ENCODE measurements at regions not wholly inside any gene's neighbourhood (a gene's known extent, or its start where the extent isn't known, plus 50 kb on each side); places are given as distances from the start of the nearest gene placed in this dataset.

- Histone ChIP-seq H3K4me2 (ENCODE audit: control insufficient read depth, extremely low read depth, insufficient read depth, low read depth, low read length) (no peak overlapping the region), H3K9me3 (ENCODE audit: control insufficient read depth, low read depth, low read length) (peaks cover 1% of the 10 kb centered on the region), H3K4me1 (ENCODE audit: control insufficient read depth, extremely low read depth, insufficient read depth, low read length) (no peaks in the 10 kb centered on the region), H3K36me3 (ENCODE audit: control insufficient read depth in 2 of 2, extremely low read depth in 1 of 2, insufficient read depth in 2 of 2, low read length in 2 of 2) (no peaks in the 10 kb centered on the region), H3K4me3 (ENCODE audit: control insufficient read depth in 2 of 3, extremely low read depth in 1 of 3, insufficient read depth in 2 of 3, low read depth in 1 of 3, low read length in 3 of 3) (no peak overlapping the region), H2AFZ (ENCODE audit: control insufficient read depth, low read length) (no peak overlapping the region), H4K20me1 (ENCODE audit: control insufficient read depth, extremely low read depth, insufficient read depth, low read length) (no peaks in the 10 kb centered on the region), H3K9me1 (ENCODE audit: control insufficient read depth, extremely low read depth, insufficient read depth, low read length) (no peaks in the 10 kb centered on the region), H3K79me2 (ENCODE audit: control insufficient read depth, insufficient read depth, low read length) (no peaks in the 10 kb centered on the region), H3K27me3 (ENCODE audit: control insufficient read depth, extremely low read depth, insufficient read depth, low read length) (no peaks in the 10 kb centered on the region), H3K9ac (ENCODE audit: control insufficient read depth, extremely low read depth, insufficient read depth, low read length) (no peak overlapping the region), H3K27ac (ENCODE audit: control insufficient read depth, insufficient read depth, low read length) (no peak overlapping the region)
- TF ChIP-seq EZH2 (IDR thresholded peaks at IDR 0.05; ENCODE audit: low read length), result no peak
- TF ChIP-seq, protein P1, sequence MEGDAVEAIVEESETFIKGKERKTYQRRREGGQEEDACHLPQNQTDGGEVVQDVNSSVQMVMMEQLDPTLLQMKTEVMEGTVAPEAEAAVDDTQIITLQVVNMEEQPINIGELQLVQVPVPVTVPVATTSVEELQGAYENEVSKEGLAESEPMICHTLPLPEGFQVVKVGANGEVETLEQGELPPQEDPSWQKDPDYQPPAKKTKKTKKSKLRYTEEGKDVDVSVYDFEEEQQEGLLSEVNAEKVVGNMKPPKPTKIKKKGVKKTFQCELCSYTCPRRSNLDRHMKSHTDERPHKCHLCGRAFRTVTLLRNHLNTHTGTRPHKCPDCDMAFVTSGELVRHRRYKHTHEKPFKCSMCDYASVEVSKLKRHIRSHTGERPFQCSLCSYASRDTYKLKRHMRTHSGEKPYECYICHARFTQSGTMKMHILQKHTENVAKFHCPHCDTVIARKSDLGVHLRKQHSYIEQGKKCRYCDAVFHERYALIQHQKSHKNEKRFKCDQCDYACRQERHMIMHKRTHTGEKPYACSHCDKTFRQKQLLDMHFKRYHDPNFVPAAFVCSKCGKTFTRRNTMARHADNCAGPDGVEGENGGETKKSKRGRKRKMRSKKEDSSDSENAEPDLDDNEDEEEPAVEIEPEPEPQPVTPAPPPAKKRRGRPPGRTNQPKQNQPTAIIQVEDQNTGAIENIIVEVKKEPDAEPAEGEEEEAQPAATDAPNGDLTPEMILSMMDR (optimal IDR thresholded peaks at IDR 0.05 in 1 of 3, IDR thresholded peaks at IDR 0.05 in 1 of 3, conservative IDR thresholded peaks at IDR 0.05 in 1 of 3; ENCODE audit: extremely low read depth in 1 of 3, insufficient read depth in 2 of 3, low read length in 3 of 3), result no peak
- DNase-seq (ENCODE audit: low read depth, low spot score) (no peak), FAIRE-seq (no peak)
- dilution Hi-C loops (cut with MboI; ENCODE audit: extremely low pct_ligation_motif_present, low sequenced_read_pairs), result no loop called here
Measured at GRCh38 chr16:6034511-6034910, 936.9 kb upstream of the EEF2KMT start.

GRCh38 chr16:6032438-6032837, 934.8 kb upstream of the EEF2KMT start:
- no peak for FAIRE-seq

More at GRCh38 chr16:6032438-6032837, 934.8 kb upstream of the EEF2KMT start:
- Histone ChIP-seq H3K27me3 (ENCODE audit: control insufficient read depth, extremely low read depth, insufficient read depth, low read length) (no peaks in the 10 kb centered on the region), H3K9me3 (ENCODE audit: control insufficient read depth, low read depth, low read length) (peaks cover 1% of the 10 kb centered on the region), H3K4me3 (ENCODE audit: control insufficient read depth in 2 of 3, extremely low read depth in 1 of 3, insufficient read depth in 2 of 3, low read depth in 1 of 3, low read length in 3 of 3) (no peak overlapping the region), H3K4me2 (ENCODE audit: control insufficient read depth, extremely low read depth, insufficient read depth, low read depth, low read length) (no peak overlapping the region), H2AFZ (ENCODE audit: control insufficient read depth, low read length) (no peak overlapping the region), H3K36me3 (ENCODE audit: control insufficient read depth in 2 of 2, extremely low read depth in 1 of 2, insufficient read depth in 2 of 2, low read length in 2 of 2) (no peaks in the 10 kb centered on the region), H3K79me2 (ENCODE audit: control insufficient read depth, insufficient read depth, low read length) (no peaks in the 10 kb centered on the region), H4K20me1 (ENCODE audit: control insufficient read depth, extremely low read depth, insufficient read depth, low read length) (no peaks in the 10 kb centered on the region), H3K9me1 (ENCODE audit: control insufficient read depth, extremely low read depth, insufficient read depth, low read length) (no peaks in the 10 kb centered on the region), H3K9ac (ENCODE audit: control insufficient read depth, extremely low read depth, insufficient read depth, low read length) (no peak overlapping the region), H3K4me1 (ENCODE audit: control insufficient read depth, extremely low read depth, insufficient read depth, low read length) (no peaks in the 10 kb centered on the region), H3K27ac (ENCODE audit: control insufficient read depth, insufficient read depth, low read length) (no peak overlapping the region)
- dilution Hi-C loops (cut with MboI; ENCODE audit: extremely low pct_ligation_motif_present, low sequenced_read_pairs), result no loop called here
- TF ChIP-seq, protein P1 (optimal IDR thresholded peaks at IDR 0.05 in 1 of 3, IDR thresholded peaks at IDR 0.05 in 1 of 3, conservative IDR thresholded peaks at IDR 0.05 in 1 of 3; ENCODE audit: extremely low read depth in 1 of 3, insufficient read depth in 2 of 3, low read length in 3 of 3), result no peak
- TF ChIP-seq EZH2 (IDR thresholded peaks at IDR 0.05; ENCODE audit: low read length), result no peak
- no peak for DNase-seq (ENCODE audit: low read depth, low spot score)

Measured in keratinocyte (primary cell).